MM.1S (cell line): ENCODE measurements at regions not wholly inside any gene's neighbourhood (a gene's known extent, or its start where the extent isn't known, plus 50 kb on each side); places are given as distances from the start of the nearest gene placed in this dataset.
"Not testable (repeated sequence)": the region's sequence is repeated elsewhere in the genome, so short reads cannot be mapped to it uniquely, and the experiment has no call there.

Source experiments
- DNase-seq: peaks from one replicate; pipeline ENCODE4 v3.0.0-alpha.2; 2015
- H2AFZ ChIP-seq: fragments of 300-600 bp; sonication (generic); 2 replicates; pipeline ENCODE4 v1.6.0; 2016; ENCODE audit warnings: antibody characterized with exemption, low read length
- H3F3A ChIP-seq: fragments of 300-600 bp; sonication (generic); 2 replicates; pipeline ENCODE4 v1.6.1; 2016; ENCODE audit warnings: mild to moderate bottlenecking, antibody characterized with exemption, low read length, moderate library complexity, mixed read lengths; ENCODE audit not compliant: insufficient read depth
- H3K27ac ChIP-seq: fragments of 300-600 bp; sonication (generic); 2 replicates; pipeline ENCODE4 v1.5.1; 2016; ENCODE audit warnings: mild to moderate bottlenecking, low read length
- H3K27me3 ChIP-seq: fragments of 300-600 bp; sonication (generic); replicated peaks from 2 replicates; pipeline ENCODE4 v1.6.0; 2016; ENCODE audit warnings: low read length; ENCODE audit not compliant: insufficient read depth
- H3K36me3 ChIP-seq: fragments of 300-600 bp; sonication (generic); replicated peaks from 2 replicates; pipeline ENCODE4 v1.6.1; 2016; ENCODE audit warnings: mild to moderate bottlenecking, low read length, mixed read lengths; ENCODE audit not compliant: insufficient read depth
- H3K4me1 ChIP-seq: fragments of 300-600 bp; sonication (generic); 2 replicates; pipeline ENCODE4 v1.6.1; 2016; ENCODE audit warnings: low read length, mixed read lengths
- H3K4me2 ChIP-seq: fragments of 300-600 bp; sonication (generic); 2 replicates; pipeline ENCODE4 v1.6.0; 2016; ENCODE audit warnings: low read depth, low read length
- H3K4me3 ChIP-seq: fragments of 300-600 bp; sonication (generic); 2 replicates; pipeline ENCODE4 v1.5.1; 2016; ENCODE audit warnings: low read length, mixed read lengths
- H3K79me2 ChIP-seq: fragments of 300-600 bp; sonication (generic); 2 replicates; pipeline ENCODE4 v1.6.1; 2016; ENCODE audit warnings: mixed run types, low read length, mixed read lengths
- H3K9ac ChIP-seq: fragments of 300-600 bp; sonication (generic); 2 replicates; pipeline ENCODE4 v1.6.1; 2016; ENCODE audit warnings: low read length, mixed read lengths
- H3K9me2 ChIP-seq: fragments of 300-600 bp; sonication (generic); replicated peaks from 2 replicates; pipeline ENCODE4 v1.6.1; 2016; ENCODE audit warnings: mild to moderate bottlenecking, low read length, mixed read lengths; ENCODE audit not compliant: insufficient read depth
- H3K9me3 ChIP-seq: fragments of 300-600 bp; sonication (generic); replicated peaks from 2 replicates; pipeline ENCODE4 v1.6.1; 2016; ENCODE audit warnings: mild to moderate bottlenecking, low read length, mixed read lengths; ENCODE audit not compliant: insufficient read depth
- H4K20me1 ChIP-seq: fragments of 300-600 bp; sonication (generic); 2 replicates; pipeline ENCODE4 v1.6.1; 2016; ENCODE audit warnings: mild to moderate bottlenecking, low read length, moderate library complexity, mixed read lengths; ENCODE audit not compliant: insufficient read depth
- CTCF ChIP-seq: fragments of 300-600 bp; sonication (generic); IDR thresholded peaks from 2 replicates; pipeline ENCODE4 v1.5.1; 2016; ENCODE audit warnings: antibody characterized with exemption, low read length, mixed read lengths
- EZH2 ChIP-seq: fragments of 300-600 bp; sonication (generic); optimal IDR thresholded peaks from 2 replicates; pipeline ENCODE3; 2017; ENCODE audit warnings: low read depth, mild to moderate bottlenecking, antibody characterized with exemption, low read length, mixed read lengths
- EZH2phosphoT487 ChIP-seq: fragments of 300-600 bp; sonication (generic); IDR thresholded peaks from 2 replicates; pipeline ENCODE4 v1.6.1; 2018; ENCODE audit warnings: antibody characterized with exemption, low read length

- no peaks in the 10 kb centered on the region for H3K36me3 ChIP-seq
- no peak overlapping the region for H3K9ac ChIP-seq
- no peak overlapping the region for H3K4me2 ChIP-seq
- H3K27ac ChIP-seq: no peak overlapping the region
- no peak overlapping the region for H3K4me3 ChIP-seq
- TF ChIP-seq EZH2: no peak
- no peak for TF ChIP-seq EZH2phosphoT487
- TF ChIP-seq CTCF: no peak
- no peaks in the 10 kb centered on the region for H3K9me3 ChIP-seq
- H2AFZ ChIP-seq: no peak overlapping the region
- H3K4me1 ChIP-seq: no peaks in the 10 kb centered on the region
- no peaks in the 10 kb centered on the region for H3K79me2 ChIP-seq
- H3K27me3 ChIP-seq: no peaks in the 10 kb centered on the region
- DNase-seq: no peak
- no peaks in the 10 kb centered on the region for H4K20me1 ChIP-seq
- no peaks in the 10 kb centered on the region for H3F3A ChIP-seq
- no peaks in the 10 kb centered on the region for H3K9me2 ChIP-seq
Measured at GRCh38 chr18:76613755-76614120, 118.7 kb upstream of the ZNF516 start.

GRCh38 chr18:76613053-76613754 lies 118.2 kb upstream of the ZNF516 start:
- H3K4me3 ChIP-seq: no peak overlapping the region

GRCh38 chr18:76611750-76612045 lies 116.7 kb upstream of the ZNF516 start:
- H3K4me2 ChIP-seq, H3K9me3 ChIP-seq, H3K27me3 ChIP-seq, H3K9ac ChIP-seq, H4K20me1 ChIP-seq, H3K4me3 ChIP-seq, H3K27ac ChIP-seq, H3K36me3 ChIP-seq, H3K4me1 ChIP-seq, H2AFZ ChIP-seq, H3K79me2 ChIP-seq, DNase-seq, H3F3A ChIP-seq, H3K9me2 ChIP-seq: not testable (repeated sequence)

More at GRCh38 chr18:76613053-76613754, 118.2 kb upstream of the ZNF516 start:
- Histone ChIP-seq H3K9me2 (no peaks in the 10 kb centered on the region), H3K27ac (no peak overlapping the region), H3F3A (no peaks in the 10 kb centered on the region), H3K4me1 (no peaks in the 10 kb centered on the region), H3K9ac (no peak overlapping the region), H3K27me3 (no peaks in the 10 kb centered on the region), H3K4me2 (no peak overlapping the region), H2AFZ (no peak overlapping the region), H3K79me2 (no peaks in the 10 kb centered on the region), H4K20me1 (no peaks in the 10 kb centered on the region), H3K9me3 (no peaks in the 10 kb centered on the region), H3K36me3 (no peaks in the 10 kb centered on the region)
- TF ChIP-seq CTCF (no peak), EZH2 (no peak), EZH2phosphoT487 (no peak)
- no peak for DNase-seq

- Histone ChIP-seq H3K27ac (no peak overlapping the region), H3K4me1 (no peaks in the 10 kb centered on the region), H3K9ac (no peak overlapping the region), H3K27me3 (no peaks in the 10 kb centered on the region), H3F3A (no peaks in the 10 kb centered on the region), H2AFZ (no peak overlapping the region), H3K4me3 (no peak overlapping the region), H3K9me3 (no peaks in the 10 kb centered on the region), H3K36me3 (no peaks in the 10 kb centered on the region), H3K9me2 (no peaks in the 10 kb centered on the region), H3K79me2 (no peaks in the 10 kb centered on the region), H3K4me2 (no peak overlapping the region), H4K20me1 (no peaks in the 10 kb centered on the region)
- no peak for DNase-seq
- TF ChIP-seq CTCF: no peak
- TF ChIP-seq EZH2phosphoT487: no peak
- no peak for TF ChIP-seq EZH2
Measured at GRCh38 chr18:76610933-76611749, 116.1 kb upstream of the ZNF516 start.
